Suppressor macrophage treated with lipopolysaccharide for 1 hour (primary cell): ENCODE measurements at regions not wholly inside any gene's neighbourhood (a gene's known extent, or its start where the extent isn't known, plus 50 kb on each side); places are given as distances from the start of the nearest gene placed in this dataset.
"Not testable (repeated sequence)": the region's sequence is repeated elsewhere in the genome, so short reads cannot be mapped to it uniquely, and the experiment has no call there.

Experiments
- DNase-seq, 3 donors: peaks; one replicate each; pipeline ENCODE4 v3.0.0-alpha.2; 2020 to 2022

DNA sequence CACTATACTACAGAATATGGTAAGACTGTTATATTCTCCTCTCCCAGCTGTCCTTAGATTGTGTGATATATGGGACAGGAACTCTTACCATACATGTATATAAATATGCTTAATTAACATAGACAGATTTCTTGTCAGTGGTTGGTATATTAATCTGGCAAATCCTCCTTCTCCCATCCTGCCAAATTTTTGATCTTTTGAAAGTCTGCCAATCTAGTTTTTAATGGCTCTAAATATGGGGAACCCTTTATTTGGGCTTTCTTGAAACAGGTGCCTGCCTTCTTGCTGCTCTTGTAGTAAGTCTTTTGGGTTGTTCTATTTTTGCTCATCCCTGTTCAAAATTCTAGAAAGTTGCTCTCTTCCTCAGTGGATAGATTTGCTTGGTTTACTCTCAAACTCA, 63.5 kb downstream of the SPATA31D1 start:
- no peak for DNase-seq

DNA sequence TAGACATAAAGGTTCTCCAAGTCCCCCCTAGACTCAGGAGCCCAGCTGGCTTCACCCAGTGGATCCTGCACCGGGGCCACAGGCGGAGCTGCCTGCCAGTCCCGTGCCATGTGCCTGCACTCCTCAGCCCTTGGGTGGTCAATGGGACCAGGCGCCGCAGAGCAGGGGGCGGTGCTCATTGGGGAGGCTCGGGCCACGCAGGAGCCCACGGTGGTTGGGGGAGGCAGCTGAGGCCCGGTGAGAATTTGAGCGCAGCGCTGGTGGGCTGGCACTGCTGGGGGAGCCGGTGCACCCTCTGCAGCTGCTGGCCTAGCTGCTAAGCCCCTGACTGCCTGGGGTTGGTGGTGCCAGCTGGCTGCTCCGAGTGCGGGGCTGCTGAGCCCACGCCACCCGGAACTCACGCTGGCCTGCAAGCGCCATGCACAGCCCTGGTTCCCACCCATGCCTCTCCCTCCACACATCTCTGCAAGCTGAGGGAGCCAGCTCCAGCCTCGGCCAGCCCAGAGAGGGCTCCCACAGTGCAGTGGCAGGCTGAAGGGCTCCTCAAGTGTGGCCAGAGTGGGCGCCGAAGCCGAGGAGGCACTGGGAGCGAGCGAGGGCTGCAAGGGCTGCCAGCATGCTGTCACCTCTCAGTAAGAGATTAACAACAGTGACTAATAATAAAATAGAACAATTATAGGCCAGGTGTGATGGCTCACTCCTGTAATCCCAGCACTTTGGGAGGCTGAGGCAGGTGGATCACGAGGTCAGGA, 65.9 kb downstream of the SPATA31D1 start:
- no peak for DNase-seq

DNA sequence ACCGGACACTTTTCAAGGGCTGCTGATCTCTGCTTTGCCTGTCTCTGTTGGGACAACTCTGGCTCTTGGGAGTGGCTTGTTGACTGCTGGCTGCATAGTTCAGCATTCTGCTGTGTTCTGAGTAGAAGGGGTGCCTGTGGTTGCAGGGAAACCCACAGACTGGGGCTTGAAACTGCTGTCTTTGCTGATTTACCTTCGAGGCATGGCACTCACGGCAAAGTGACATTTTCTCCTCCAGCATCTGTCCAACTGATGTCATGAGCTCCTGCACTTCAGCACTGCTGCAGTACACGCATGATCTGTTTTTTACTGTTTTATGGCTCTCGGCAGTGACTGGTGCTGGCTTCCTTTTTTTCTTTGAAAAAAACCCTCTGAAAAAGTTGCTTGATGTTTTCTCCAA, 69.2 kb downstream of the SPATA31D1 start:
- DNase-seq = no peak

DNA sequence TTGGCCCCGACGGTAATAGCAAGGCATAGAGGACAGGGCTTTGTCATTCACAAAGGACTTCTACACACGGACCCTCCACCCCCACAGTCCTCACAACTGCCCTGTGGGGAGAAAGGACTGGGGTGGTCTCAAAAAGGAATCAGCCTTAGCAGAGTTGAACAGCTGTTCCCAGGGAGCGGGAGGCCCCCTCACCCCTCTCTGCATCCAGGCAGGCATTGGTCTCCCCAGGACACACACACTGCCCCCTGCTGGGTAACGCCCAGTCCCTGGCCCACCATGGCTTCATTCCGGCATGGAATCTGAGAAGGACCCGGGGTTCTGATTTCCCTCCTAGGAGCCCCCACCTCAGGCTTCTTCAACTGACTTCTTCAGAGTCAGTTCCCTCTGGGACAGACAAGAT, 73.2 kb downstream of the SPATA31D1 start:
- not testable (repeated sequence) for DNase-seq

DNA sequence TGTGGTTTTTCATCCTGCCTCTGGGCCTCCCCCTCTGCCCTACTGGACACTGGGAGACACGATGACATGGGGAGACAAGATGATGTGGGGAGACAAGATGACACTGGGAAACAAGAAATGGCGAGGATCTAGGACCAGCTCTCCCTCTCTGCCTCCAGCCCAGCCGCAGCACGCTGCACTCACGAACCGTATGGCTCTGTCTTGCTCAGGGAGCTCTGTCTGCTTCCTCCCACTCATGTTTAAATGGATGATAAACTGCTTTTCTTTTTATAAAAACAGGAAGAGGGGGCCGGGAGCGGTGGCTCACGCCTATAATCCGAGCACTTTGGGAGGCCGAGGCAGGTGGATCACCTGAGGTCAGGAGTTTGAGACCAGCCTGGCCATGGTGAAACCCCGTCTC, 73.7 kb downstream of the SPATA31D1 start:
- DNase-seq = no peak

DNA sequence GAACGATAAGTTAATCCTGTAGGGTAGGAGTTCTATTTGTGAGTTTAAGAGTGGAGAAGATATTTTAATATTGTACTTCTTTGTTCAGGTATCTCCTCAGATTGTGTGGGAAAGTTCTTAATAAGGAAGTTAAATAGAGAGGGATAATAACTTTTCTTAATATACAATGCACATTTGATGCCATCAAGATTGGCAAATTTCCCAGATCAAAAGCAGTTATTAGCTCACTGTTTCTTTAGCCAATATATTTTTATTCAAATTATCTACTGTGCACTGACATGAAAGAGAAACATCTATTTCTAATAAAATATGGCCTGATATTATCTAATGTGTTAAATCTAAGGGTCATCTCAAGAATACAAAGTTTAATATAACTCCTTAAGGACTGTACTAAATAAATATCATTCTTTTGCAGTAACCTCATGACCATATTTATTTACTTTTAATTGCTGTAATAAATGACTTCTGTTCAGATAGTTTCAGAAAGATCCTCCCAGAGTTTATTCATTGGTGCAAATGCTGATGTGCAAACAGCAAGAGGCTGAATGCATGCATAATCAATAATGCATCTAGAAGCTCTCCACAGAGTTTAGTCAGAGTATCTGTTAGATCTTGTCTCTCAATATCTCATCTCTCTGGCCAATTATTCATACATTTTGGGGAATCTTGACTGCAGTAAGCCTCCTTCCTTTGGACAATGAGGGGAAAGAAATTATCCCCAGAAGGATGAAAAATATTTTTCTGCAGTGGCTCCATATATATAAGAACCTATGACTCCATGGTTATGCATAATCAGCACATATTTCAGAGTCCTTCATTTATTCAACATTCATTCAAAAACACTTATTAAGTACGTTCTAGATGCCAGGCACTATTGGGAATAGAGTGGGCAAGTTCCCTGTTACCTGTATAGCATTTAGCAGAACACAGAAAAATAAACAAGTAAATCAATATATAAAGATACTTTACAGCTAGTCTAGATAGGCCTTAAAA, 85.3 kb downstream of the SPATA31D1 start:
- no peak for DNase-seq

DNA sequence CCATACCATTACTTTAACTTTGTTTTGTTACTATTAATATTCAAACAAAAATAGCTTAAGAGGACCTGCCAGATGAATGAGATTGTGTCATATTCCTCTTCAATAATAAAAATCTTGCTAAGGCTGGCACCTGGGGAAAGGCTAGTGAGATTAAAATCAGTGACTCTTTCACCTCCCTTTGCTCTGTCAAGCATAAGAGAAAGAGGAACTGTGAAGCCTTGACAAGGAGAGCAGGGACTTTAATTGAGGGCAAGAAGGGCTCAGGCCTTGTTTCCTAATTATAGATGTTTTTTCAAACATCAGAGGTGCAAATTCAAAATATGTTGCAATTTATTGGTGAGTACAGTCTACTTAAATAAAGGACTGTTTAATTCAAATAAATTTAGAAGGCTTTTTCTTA, 91.7 kb downstream of the SPATA31D1 start:
- peak in 1 of 3 donors; percentile 2 for DNase-seq

DNA sequence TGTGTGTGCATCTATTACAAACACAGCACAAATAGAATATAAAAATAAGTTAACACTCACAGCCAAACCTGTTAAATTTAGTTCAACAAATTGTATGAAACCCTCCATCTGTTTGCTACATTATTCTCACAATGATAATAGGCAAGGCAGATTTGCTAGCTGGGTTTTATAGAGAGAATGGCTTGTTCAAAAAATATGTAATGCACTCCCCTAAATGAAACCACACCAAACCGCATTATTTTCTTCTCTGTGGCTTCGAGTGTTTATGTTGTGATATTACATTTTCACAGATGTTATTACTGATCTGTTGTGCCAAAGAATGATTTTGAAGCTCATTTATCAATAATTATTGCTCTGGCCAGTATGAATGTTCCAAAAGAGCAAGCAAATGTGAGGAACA, 92.9 kb downstream of the SPATA31D1 start:
- DNase-seq = no peak

DNA sequence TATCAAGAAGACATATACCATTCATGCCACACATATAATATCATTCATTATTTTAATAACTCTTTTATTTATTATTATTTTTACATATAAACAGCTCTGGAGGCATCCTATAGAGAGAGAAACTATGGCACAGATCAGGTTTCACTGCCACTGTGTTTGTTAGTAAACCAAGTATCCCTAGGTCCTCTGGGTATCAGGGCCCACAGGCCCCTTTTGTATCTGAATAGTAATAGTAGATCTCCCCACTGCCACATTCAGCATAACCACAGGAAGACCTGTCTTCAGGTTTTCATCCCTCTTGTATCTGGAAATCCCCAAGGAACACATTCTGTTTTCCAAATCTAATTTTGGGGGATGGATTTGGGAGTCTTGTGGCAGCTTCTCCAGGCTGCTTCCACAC, 94.0 kb downstream of the SPATA31D1 start:
- no peak for DNase-seq

DNA sequence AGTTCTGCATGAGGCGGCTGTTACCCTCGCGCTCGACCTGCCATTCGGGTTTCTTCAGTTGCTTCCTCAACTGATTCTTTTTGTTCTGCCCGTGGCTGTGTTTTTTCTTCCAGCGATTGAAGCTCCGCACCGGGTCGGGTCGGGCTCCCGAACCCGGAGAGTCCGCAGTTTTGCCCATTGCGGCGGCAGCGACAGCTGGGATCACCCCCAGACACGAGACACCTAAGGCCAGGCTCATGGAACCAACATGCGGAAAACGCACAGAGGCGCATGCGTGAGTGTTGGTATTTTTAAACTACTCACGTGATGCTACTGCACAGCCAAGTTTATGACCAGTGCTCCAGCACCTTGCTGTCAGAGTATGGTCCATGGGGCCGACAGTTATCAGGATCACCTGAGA, 100.0 kb downstream of the SPATA31D1 start:
- no peak for DNase-seq

DNA sequence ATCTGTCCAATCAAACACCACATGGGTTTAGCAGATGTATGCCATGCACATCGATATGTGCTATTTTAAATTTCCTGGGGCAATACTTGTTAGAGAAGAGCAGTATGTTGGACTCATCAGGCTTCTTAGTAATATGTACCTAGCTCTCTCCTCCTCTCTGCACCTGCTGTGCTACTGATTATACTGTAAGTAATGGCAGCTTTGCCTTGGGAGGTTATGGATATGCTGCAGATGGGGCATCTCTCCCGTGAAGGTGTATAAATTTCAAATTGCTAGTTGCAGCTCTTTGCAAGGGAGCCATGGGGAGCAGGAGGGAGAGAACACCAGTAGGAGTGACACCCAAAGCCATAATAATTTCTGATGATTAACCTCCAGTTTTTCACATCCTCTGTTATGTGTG, 101.5 kb downstream of the SPATA31D1 start:
- DNase-seq = no peak

DNA sequence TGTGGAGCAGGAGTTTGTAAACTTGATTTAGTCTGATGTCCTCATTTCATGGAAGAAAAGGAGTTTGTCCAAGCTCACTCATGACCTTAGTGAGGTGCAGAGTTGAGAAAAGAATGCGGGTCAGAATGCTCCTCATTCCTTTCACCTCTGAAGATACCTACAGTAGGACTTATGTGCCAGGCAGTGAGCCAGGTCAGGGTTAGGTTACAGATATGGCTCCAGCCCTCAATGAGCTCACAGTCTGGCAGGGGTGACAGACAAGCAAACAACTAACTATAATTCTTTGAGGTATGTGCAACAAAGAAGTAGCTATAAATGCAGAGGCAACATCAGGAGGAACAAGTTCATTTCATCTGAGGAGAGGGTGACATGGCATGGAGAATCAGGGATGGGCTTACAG, 102.5 kb downstream of the SPATA31D1 start:
- DNase-seq = no peak

DNA sequence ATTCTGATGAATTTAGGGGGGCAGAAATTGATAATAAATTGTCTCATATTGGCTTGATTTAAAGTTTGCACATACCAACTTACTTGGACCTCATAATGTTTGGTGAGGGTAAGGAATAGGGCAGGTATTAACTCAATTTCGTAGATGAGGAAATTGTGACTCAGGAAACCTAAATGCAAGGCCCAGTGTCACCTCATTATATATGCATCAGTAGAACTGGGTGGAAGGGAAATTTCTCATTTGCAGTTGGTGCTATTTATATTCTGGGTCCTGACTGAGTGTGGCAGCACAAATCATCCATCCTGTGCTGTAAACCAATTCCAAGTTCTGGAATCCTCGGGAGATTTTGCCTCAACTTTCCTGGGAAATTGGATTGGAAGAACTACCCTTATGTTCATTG, 103.0 kb downstream of the SPATA31D1 start:
- DNase-seq = no peak

DNA sequence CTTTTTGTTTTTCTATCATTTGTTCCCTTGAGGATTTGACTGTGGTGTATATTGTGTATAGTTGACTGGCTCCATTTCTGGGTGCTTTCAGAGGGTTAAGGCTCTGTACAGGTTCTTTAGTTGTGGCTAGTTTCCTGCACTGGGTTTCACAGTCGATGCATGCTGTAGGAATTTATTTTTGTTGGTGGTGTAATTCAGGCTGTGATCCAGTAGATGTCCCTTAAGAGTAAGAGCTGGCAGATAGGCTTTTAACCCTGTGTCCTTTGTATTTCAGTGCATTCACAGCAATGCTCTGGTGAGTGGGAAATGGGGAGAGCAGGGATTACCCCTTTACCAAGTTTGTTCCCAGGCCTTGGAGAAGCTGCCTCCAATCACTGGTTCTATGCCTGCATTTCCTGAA, 112.9 kb downstream of the SPATA31D1 start:
- DNase-seq = peak in 2 of 3 donors; percentile 2

DNA sequence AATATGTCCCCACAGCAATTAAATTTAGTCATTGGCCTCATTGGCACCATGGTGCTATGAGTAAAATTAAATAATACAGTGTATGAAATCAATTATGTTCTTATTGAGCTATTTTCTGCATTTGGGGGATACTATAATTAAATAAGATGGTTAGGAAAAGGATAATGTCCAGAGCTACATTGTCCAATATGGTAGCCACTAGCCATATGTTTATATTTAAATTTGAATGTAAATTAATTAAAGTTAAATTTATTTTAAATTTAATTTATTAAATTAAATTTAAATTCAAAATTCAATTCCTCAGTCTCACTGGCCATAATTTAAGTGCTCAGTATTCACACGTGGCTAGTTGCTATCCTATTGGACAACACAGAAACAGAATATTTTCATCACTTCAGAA, 115.7 kb downstream of the SPATA31D1 start:
- no peak for DNase-seq

DNA sequence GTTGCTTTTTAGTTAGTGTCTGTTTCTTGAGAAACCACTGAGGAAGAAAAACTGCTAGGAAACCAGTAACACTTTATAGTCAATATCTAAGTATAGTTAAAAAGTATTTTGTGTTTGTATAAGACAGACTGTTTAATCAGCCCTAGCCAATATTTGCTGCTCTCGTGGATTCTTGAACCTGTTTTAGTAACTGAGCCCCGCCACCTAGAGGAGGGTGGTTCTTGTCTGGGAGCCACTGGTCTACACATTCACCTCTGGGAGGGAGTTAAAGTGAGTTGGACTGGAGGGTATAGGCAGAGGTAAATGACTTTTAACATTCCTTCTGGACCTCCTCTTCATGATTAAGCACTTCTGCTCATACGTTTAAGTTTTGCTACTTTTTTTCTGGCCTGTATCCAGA, 117.2 kb downstream of the SPATA31D1 start:
- DNase-seq = no peak

DNA sequence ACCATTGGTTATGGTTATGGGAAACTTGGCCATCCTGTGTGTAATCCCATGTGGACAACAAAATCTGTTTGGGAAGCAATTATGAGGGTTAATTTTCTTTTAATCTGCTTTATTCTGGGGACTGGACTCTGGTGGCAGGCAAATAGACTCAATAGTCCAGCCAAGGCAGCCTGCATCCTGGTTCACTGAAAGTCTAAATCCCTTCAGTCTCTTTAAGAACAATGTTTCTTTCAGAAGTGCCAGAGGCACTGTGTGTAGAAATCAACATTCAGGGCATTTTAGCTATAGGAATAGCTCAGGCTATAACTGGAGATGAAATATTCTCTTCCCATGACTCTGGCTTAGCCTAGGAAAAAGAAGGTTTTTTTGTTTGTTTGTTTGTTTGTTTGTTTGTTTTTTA, 118.0 kb downstream of the SPATA31D1 start:
- DNase-seq = no peak

DNA sequence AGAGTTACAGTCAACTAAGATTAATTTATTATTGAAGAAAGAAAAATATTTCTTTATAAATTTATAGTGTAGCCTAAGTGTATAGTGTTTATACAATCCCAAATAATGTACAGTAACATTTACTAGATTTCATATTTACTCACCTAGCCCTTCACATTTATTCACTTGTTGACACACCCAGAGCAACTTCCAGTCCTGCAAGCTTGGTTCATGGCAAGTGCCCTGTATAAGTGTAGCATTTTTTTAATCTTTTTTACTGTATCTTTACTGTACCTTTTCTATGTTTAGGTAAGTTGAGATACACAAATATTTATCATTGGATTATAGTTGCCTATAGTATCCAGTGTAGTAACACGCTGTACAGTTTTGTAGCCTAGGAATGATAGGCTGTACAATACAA, 119.9 kb downstream of the SPATA31D1 start:
- DNase-seq = no peak

DNA sequence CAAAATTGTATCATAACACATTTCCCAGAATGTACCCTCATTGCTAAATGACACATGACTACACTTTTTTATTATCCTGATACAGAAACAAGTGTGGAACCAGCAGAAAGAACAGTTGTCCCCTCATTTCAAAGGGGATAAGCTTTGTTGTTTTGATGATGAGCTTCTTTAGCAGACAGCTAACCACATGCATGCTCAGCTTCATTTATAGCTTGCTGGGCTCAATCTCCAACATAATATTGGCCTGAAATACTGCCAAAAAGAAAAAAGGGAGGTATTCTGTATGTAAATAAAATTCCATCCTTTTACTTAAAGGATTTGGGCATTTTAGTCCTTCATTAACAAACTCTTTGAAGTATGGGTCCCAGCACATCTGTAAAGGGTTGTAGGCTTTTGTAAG, 120.4 kb downstream of the SPATA31D1 start:
- DNase-seq = no peak

DNA sequence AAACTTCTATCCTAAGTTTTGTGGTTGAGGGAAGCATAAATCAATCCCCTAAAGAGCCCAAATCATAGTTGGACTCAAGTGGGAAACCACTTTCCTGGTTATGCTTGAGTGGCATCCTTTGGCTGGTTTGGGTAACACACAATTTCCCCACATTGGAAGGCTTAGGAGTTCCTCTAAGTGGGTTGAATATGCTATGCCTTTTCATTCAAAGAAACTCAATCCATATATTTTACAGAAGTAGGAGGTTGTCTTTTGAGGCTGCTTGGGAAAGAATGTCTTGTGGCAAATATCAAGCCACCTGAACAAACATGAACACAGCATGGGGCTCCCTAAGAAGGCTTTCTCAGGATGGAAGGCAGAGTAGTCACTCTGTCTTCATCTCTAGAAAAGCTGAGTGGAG, 121.1 kb downstream of the SPATA31D1 start:
- DNase-seq = no peak

DNA sequence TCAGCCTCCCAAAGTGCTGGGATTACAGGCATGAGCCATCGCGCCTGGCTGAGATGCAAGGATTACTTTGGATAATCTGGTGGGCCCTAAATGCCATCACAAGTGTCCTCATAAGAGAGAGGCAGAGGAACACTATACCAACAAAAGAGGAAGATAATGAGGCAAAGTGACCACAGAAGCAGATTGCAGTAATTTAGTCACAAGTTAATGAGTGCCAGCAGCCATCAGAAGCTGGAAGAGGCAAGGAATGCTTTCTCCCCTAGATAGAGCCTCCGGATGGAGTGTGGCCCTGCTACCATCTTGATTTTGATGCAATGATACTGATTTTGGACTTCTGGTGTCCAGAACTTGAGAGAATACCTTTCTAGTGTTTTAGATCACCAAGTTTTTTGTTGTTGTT, 122.3 kb downstream of the SPATA31D1 start:
- peak in 2 of 3 donors; percentile 13 to 28 for DNase-seq

DNA sequence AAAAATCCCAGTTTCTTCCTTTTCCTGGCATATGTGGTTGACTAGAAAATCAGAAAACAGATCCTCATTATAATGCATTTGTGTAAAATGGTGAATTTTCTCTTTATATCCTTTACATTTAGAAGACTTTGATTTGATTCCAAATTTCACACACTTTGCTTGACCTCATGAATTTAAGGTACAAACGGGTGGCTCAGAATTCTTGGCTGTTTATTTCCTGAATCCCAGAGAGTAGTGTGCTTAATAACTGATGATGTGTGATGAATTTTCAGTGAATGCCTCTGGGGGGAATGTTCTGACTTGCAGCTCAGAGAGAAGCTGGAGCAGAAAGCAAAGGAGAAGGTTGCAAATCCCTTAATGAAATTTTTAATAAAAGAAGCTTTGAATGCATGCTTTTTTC, 126.8 kb downstream of the SPATA31D1 start:
- DNase-seq = no peak

DNA sequence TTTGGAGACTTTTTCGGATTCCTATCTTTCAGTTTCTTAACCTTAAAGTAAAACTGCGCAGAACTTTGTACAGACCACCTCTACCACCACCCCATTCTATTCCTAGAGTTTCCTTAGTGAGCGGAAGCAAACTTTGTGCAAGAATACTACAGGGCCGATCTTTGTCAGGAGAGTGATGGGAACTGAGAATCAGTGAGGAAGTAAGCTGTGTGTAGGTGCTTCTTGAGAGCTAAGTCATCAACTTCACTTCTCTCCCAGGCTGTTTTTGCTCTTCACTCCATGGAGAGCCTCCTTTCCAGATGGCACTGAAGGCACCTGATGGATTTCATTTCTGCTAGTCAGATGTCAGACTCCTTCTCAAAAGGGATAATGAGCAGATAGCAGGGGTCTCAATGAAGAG, 127.3 kb downstream of the SPATA31D1 start:
- DNase-seq = peak in 1 of 3 donors; percentile 3

DNA sequence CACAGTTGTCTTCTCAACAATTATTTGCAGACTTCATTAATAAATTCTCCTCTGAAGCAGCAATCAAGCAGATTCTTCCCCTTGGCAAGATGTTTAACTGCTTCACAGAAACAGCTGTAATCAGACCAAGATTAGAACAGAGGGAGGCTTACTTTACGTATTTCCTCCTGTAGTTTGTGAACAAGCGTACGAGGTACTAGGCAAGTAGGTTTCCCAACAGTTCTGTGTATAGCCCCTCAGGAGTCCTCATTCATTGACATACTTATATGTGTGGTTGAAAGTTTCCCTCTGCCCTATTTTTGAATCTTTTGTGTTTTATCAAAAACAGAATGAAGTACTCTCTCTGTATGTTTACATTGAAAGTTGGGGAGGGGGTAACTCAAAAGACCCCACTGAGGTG, 128.0 kb downstream of the SPATA31D1 start:
- no peak for DNase-seq
